H9 (cell line): ENCODE measurements at regions not wholly inside any gene's neighbourhood (a gene's known extent, or its start where the extent isn't known, plus 50 kb on each side); places are given as distances from the start of the nearest gene placed in this dataset.

Source experiments
- DNase-seq: peaks from one replicate; pipeline ENCODE4 v3.0.0-alpha.2; 2017
- H2AFZ ChIP-seq: one replicate; pipeline ENCODE4 v1.6.1; 2013; ENCODE audit warnings: mild to moderate bottlenecking, low read length, control low read depth, moderate library complexity
- H2AK5ac ChIP-seq: 2 replicates; pipeline ENCODE4 v1.6.1; 2013; ENCODE audit warnings: low read length, control low read depth, mixed read lengths; ENCODE audit not compliant: insufficient read length
- H2BK120ac ChIP-seq: one replicate; pipeline ENCODE4 v1.6.1; 2013; ENCODE audit warnings: low read depth, mild to moderate bottlenecking, low read length, control low read depth, inconsistent platforms; ENCODE audit not compliant: poor library complexity, severe bottlenecking
- H2BK12ac ChIP-seq: 2 replicates; pipeline ENCODE4 v1.6.1; 2013; ENCODE audit warnings: low read length, control low read depth, mixed read lengths, low read depth; ENCODE audit not compliant: insufficient read length
- H2BK15ac ChIP-seq: 2 replicates; pipeline ENCODE4 v1.6.1; 2013; ENCODE audit warnings: low read depth, low read length, control low read depth
- H2BK20ac ChIP-seq: one replicate; pipeline ENCODE4 v1.6.1; 2013; ENCODE audit warnings: low read depth, mild to moderate bottlenecking, low read length, control low read depth, inconsistent platforms; ENCODE audit not compliant: poor library complexity, severe bottlenecking
- H2BK5ac ChIP-seq: 2 replicates; pipeline ENCODE4 v1.6.1; 2013; ENCODE audit warnings: low read length, control low read depth, mixed read lengths; ENCODE audit not compliant: insufficient read length
- H3K14ac ChIP-seq: 2 replicates; pipeline ENCODE4 v1.6.1; 2013; ENCODE audit warnings: low read length, control low read depth; ENCODE audit not compliant: insufficient read depth
- H3K18ac ChIP-seq: 2 replicates; pipeline ENCODE4 v1.6.1; 2013; ENCODE audit warnings: low read depth, mild to moderate bottlenecking, mixed read lengths, low read length, control low read depth; ENCODE audit not compliant: insufficient read length
- H3K23ac ChIP-seq: 2 replicates; pipeline ENCODE4 v1.6.1; 2013; ENCODE audit warnings: low read length, control low read depth, mixed read lengths, low read depth; ENCODE audit not compliant: insufficient read length
- H3K23me2 ChIP-seq: 2 replicates; pipeline ENCODE4 v1.6.1; 2013; ENCODE audit warnings: low read depth, mild to moderate bottlenecking, mixed read lengths, low read length, control low read depth; ENCODE audit not compliant: insufficient read length, poor library complexity, severe bottlenecking
- H3K27ac ChIP-seq: 2 replicates; pipeline ENCODE4 v1.5.1; 2013; ENCODE audit warnings: low read length, control low read depth, mixed read lengths, low read depth; ENCODE audit not compliant: insufficient read length
- H3K27me3 ChIP-seq: 2 replicates; pipeline ENCODE4 v1.6.1; 2013; ENCODE audit warnings: low read length, control low read depth, inconsistent platforms; ENCODE audit not compliant: insufficient read depth
- H3K4ac ChIP-seq: 2 replicates; pipeline ENCODE4 v1.6.1; 2013; ENCODE audit warnings: low read depth, mild to moderate bottlenecking, control low read depth, inconsistent platforms, low read length, moderate library complexity
- H3K4me1 ChIP-seq: 2 replicates; pipeline ENCODE4 v1.6.1; 2013; ENCODE audit warnings: low read length, control low read depth, inconsistent platforms; ENCODE audit not compliant: insufficient read depth
- H3K4me2 ChIP-seq: 2 replicates; pipeline ENCODE4 v1.6.1; 2013; ENCODE audit warnings: low read length, control low read depth, mixed read lengths; ENCODE audit not compliant: insufficient read length, insufficient read depth
- H3K56ac ChIP-seq: 2 replicates; pipeline ENCODE4 v1.6.1; 2013; ENCODE audit warnings: low read depth, mild to moderate bottlenecking, mixed read lengths, low read length, control low read depth; ENCODE audit not compliant: insufficient read length
- H3K79me1 ChIP-seq: 2 replicates; pipeline ENCODE4 v1.6.1; 2013; ENCODE audit warnings: low read depth, mild to moderate bottlenecking, moderate library complexity, low read length, control low read depth, inconsistent platforms; ENCODE audit not compliant: insufficient read depth, poor library complexity, severe bottlenecking
- H3K79me2 ChIP-seq: 2 replicates; pipeline ENCODE4 v1.6.1; 2013; ENCODE audit warnings: low read length, control low read depth, inconsistent platforms; ENCODE audit not compliant: insufficient read depth
- H3K9ac ChIP-seq: 2 replicates; pipeline ENCODE4 v1.6.1; 2013; ENCODE audit warnings: low read length, control low read depth, mixed read lengths; ENCODE audit not compliant: insufficient read length; ENCODE audit errors: extremely low read depth
- H3K9me3 ChIP-seq: one replicate; pipeline ENCODE4 v1.6.1; 2013; ENCODE audit warnings: low read depth, low read length, inconsistent platforms; ENCODE audit not compliant: control insufficient read depth
- H3T11ph ChIP-seq: one replicate; pipeline ENCODE4 v1.6.1; 2013; ENCODE audit warnings: mild to moderate bottlenecking, low read length, control low read depth, inconsistent platforms
- H4K20me1 ChIP-seq: one replicate; pipeline ENCODE4 v1.6.1; 2013; ENCODE audit not compliant: control insufficient read depth, insufficient read length, insufficient read depth
- H4K5ac ChIP-seq: 2 replicates; pipeline ENCODE4 v1.6.1; 2013; ENCODE audit warnings: low read depth, mild to moderate bottlenecking, mixed read lengths, low read length, control low read depth; ENCODE audit not compliant: insufficient read length
- H4K8ac ChIP-seq: replicated peaks from 2 replicates; pipeline ENCODE4 v1.6.1; 2013; ENCODE audit warnings: low read length, control low read depth, mixed read lengths, low read depth; ENCODE audit not compliant: insufficient read length
- H4K91ac ChIP-seq: 2 replicates; pipeline ENCODE4 v1.6.1; 2013; ENCODE audit warnings: low read depth, mild to moderate bottlenecking, moderate library complexity, mixed read lengths, low read length, control low read depth; ENCODE audit not compliant: insufficient read length
- H3K27ac Mint-ChIP-seq, 3 experiments: 2 replicates in 2 of 3; 3 replicates in 1 of 3; pipeline ENCODE4 v1.8.0; 2020 to 2021; ENCODE audit warnings: mixed read lengths in 3 of 3, mild to moderate bottlenecking in 1 of 3, moderate library complexity in 1 of 3
- H3K27me3 Mint-ChIP-seq: 2 replicates; pipeline ENCODE4 v1.8.0; 2021; ENCODE audit warnings: low read depth, mild to moderate bottlenecking, moderate library complexity, mixed read lengths
- H3K36me3 Mint-ChIP-seq, 3 experiments: 2 replicates in 2 of 3; 3 replicates in 1 of 3; pipeline ENCODE4 v1.8.0; 2020 to 2021; ENCODE audit warnings: low read depth in 3 of 3, mixed read lengths in 3 of 3; ENCODE audit not compliant: insufficient read depth in 1 of 3
- H3K4me1 Mint-ChIP-seq, 2 experiments: 2 replicates each; pipeline ENCODE4 v1.8.0; 2020; ENCODE audit warnings: mixed read lengths in 2 of 2
- H3K4me3 Mint-ChIP-seq, 2 experiments: 2 replicates in 1 of 2; 3 replicates in 1 of 2; pipeline ENCODE4 v1.8.0; 2020 to 2021; ENCODE audit warnings: mild to moderate bottlenecking in 2 of 2, mixed read lengths in 2 of 2, moderate library complexity in 1 of 2
- H3K9me3 Mint-ChIP-seq, 2 experiments: 2 replicates in 1 of 2; 3 replicates in 1 of 2; pipeline ENCODE4 v1.8.0; 2020; ENCODE audit warnings: mild to moderate bottlenecking in 2 of 2, mixed read lengths in 2 of 2, moderate library complexity in 1 of 2
- WGBS: extraction: QIAGEN DNeasy Blood & Tissue Kit; methylation state at CpG from one replicate; pipeline ENCODE4 v1.1.7; 2013; ENCODE audit warnings: missing lambda C conversion rate, low lambda C conversion rate, mixed read lengths; ENCODE audit not compliant: insufficient read length; ENCODE audit errors: extremely low coverage; 5-methylcytosine and 5-hydroxymethylcytosine counted together
- TF ChIP-seq, protein P1 (sequence below): fragments of 200-600 bp; sonication (generic); conservative IDR thresholded peaks from 3 replicates; pipeline ENCODE4 v1.8.0; 2021; ENCODE audit warnings: antibody characterized with exemption, mild to moderate bottlenecking

- H4K5ac ChIP-seq: no peak overlapping the region
- no peak overlapping the region for H2BK120ac ChIP-seq
- H3K4ac ChIP-seq: no peak overlapping the region
- H3K9me3 ChIP-seq: no peaks in the 10 kb centered on the region
- H3K4me1 ChIP-seq: no peaks in the 10 kb centered on the region
- TF ChIP-seq, protein P1, sequence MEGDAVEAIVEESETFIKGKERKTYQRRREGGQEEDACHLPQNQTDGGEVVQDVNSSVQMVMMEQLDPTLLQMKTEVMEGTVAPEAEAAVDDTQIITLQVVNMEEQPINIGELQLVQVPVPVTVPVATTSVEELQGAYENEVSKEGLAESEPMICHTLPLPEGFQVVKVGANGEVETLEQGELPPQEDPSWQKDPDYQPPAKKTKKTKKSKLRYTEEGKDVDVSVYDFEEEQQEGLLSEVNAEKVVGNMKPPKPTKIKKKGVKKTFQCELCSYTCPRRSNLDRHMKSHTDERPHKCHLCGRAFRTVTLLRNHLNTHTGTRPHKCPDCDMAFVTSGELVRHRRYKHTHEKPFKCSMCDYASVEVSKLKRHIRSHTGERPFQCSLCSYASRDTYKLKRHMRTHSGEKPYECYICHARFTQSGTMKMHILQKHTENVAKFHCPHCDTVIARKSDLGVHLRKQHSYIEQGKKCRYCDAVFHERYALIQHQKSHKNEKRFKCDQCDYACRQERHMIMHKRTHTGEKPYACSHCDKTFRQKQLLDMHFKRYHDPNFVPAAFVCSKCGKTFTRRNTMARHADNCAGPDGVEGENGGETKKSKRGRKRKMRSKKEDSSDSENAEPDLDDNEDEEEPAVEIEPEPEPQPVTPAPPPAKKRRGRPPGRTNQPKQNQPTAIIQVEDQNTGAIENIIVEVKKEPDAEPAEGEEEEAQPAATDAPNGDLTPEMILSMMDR: no peak
- H3K36me3 Mint-ChIP-seq: peaks cover 0 to 1% (median 0%) of the 10 kb centered on the region in 3 experiments; a peak in 2 of 7 replicates
- no peak for DNase-seq
- H3T11ph ChIP-seq: no peak overlapping the region
- H3K18ac ChIP-seq: no peak overlapping the region
- no peak overlapping the region for H2BK5ac ChIP-seq
- no peak overlapping the region for H2AK5ac ChIP-seq
- H2BK12ac ChIP-seq: no peak overlapping the region
- H4K91ac ChIP-seq: no peak overlapping the region
- H3K27ac ChIP-seq: no peak overlapping the region
- WGBS: no CpG with 5 or more reads among the region's 11 CpGs
- no peak overlapping the region for H3K4me3 Mint-ChIP-seq
- H3K79me1 ChIP-seq: no peaks in the 10 kb centered on the region
- H3K79me2 ChIP-seq: no peaks in the 10 kb centered on the region
- no peak overlapping the region for H3K14ac ChIP-seq
- no peaks in the 10 kb centered on the region for H4K20me1 ChIP-seq
- H3K9me3 Mint-ChIP-seq: peaks cover 9 to 16% of the 10 kb centered on the region in 2 experiments
- no peak overlapping the region for H3K9ac ChIP-seq
- no peak overlapping the region for H4K8ac ChIP-seq
- no peak overlapping the region for H2BK20ac ChIP-seq
- no peak overlapping the region for H3K56ac ChIP-seq
- H3K23me2 ChIP-seq: no peaks in the 10 kb centered on the region
- H3K27me3 Mint-ChIP-seq: peaks cover 2% of the 10 kb centered on the region; the same call in 1 of the 2 replicates
- no peak overlapping the region for H3K23ac ChIP-seq
- no peak overlapping the region for H3K27ac Mint-ChIP-seq
- H2AFZ ChIP-seq: no peak overlapping the region
- H3K4me1 Mint-ChIP-seq: peaks cover 3% of the 10 kb centered on the region in 2 experiments; a peak in 2 of 4 replicates
- no peaks in the 10 kb centered on the region for H3K27me3 ChIP-seq
- no peak overlapping the region for H3K4me2 ChIP-seq
- no peak overlapping the region for H2BK15ac ChIP-seq
These were observed 248.0 kb downstream of the DCDC2C start for GRCh38 chr2:3951131-3951954.
